A172 (cell line): ENCODE measurements at regions not wholly inside any gene's neighbourhood (a gene's known extent, or its start where the extent isn't known, plus 50 kb on each side); places are given as distances from the start of the nearest gene placed in this dataset.
"Not testable (repeated sequence)": the region's sequence is repeated elsewhere in the genome, so short reads cannot be mapped to it uniquely, and the experiment has no call there.

Experiments
- DNase-seq: peaks from one replicate; pipeline ENCODE4 v3.0.0-alpha.2; 2015; ENCODE audit warnings: low spot score

DNA sequence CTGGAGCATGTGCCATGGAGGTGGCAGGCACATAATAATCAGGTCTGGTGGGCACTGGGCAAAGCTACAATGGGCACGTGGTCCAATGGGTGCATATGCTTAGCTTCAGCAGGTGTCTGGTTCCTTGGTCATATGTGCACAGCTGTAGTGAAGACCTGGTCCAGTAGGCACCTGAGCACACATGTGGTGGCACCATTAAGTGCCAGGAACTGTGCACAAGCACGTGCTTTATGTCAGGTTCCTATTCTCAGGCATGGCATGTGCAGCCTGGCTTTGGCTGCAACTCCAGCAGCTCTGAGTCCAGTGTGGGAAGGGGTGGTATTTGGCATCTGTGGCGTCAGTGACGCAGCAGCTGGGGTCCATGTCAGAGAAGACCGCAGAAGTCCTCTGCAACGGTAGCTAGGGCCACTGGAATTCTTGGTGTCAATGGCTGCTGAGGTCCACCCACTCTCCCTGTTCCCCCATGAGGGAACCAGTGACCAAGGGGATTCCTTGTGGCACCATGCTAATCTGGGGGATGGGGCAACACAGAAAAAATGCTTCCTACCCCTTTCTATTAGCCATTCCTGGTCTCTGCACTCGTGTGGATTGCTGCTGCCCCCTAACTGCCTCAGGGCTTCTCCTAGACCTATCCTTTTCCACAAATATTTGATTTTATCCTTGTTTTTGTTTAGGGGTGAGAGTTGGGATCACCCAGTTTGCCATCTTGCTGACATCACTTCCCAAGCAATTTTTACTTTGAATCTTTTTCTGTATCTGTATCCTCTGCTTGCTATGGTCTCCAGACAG is 262.9 kb upstream of the MAP2 start:
- DNase-seq: no peak

DNA sequence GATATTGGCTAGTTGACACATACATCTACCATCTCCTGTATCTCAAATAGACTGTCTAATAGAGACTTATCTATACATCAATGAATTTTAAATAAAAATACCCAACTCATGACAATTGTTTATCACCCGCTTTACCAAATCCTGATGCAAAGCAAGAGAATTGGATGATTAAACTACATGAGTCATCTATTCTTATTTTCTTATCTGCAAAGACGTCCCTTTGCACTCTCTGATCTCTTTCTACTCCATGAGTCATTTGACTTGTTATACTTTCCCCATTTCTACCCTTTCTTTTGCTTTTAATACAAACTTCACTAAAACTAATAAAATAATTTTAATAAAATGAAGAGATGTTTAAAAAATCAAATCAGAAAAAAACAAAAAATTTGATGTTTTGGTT is 261.7 kb upstream of the MAP2 start:
- DNase-seq: peak; percentile 61

DNA sequence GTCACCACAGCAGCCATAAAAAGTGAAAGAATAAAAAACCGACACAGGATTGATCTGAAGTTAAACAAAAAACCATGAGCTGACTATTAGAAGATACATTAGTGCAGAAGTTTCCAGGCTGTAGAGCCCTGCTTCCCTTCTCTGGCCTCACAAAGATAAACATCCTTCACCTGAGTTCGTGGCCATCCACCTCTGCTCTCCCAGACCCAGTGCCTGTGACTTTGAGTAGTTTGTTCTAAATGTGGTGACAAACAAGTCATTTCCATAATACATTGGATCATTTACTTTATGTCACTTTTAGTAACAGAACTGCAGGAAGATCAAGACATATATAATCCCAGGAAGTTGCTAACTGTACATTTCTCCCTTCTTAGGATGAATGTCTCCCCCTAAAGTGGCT is 241.9 kb upstream of the MAP2 start:
- no peak for DNase-seq

DNA sequence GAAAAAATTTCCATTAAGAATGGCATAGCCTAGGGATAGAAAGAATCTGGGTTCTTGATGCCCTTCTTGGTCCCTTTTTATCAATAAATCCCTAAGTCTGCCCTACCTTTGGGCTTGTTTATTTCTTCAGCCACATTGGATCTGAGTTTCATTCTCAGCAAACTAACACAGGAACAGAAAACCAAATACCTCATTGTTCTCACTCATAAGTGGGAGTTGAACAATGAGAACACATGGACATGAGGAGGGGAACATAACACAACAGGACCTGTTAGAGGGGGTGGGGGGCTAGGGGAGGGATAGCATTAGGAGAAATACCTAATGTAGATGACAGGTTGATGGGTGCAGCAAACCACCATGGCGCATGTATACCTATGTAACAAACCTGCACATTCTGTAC is 237.0 kb upstream of the MAP2 start:
- not testable (repeated sequence) for DNase-seq

DNA sequence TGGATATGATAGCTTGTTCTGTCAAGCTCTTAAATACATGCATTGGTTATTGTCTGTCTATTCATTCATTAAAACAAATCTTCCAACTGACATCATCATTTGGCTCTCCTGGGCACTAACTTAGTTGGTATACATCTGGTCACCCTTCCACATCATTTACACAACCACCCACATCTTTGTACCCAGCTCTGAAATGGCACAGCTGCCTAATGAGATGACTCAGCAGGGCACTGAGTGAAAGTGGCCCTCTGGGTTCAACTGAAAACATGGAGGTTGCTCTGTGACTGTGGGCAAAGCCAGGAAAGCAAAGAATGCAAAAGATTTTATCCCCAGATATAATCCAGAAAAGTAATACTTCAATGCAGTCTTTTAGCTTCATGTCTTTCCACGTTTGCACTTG is 234.0 kb upstream of the MAP2 start:
- DNase-seq: no peak

DNA sequence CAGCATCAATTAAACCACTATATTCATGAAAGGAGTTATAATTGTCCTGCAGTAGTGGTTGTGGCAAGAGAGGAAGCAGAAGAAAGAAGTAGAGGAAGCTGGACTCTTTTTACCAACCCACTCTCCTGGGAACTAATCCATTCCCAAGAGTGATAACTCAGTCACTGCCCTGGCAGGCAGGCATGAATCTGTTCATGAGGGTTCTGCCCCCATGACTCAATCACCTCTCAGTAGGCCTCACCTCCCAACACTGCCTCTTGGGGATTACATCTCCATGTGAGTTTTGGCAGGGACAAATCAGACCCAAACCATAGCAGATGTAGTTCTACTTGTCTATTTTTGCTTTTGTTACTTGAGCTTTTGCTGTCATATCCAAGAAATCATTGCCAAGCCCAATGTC is 232.7 kb upstream of the MAP2 start:
- no peak for DNase-seq

DNA sequence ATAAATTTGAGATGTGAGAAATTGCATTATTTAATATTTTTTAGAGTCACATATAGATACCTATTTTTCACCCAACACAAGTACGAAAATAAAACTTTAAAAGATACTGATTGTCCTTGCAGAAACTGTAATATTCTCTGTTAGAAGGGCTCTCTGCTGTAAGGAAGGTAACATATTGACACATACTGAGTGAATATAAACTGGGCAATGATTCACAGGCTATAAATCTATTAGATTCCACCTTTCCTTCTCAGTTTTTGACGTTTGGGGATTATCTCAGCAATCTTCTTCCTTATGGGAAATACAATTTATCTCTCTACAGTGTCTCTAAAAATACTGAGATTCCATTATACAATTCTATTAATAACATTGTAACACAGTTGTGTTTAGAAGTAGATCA is 229.1 kb upstream of the MAP2 start:
- DNase-seq: no peak

DNA sequence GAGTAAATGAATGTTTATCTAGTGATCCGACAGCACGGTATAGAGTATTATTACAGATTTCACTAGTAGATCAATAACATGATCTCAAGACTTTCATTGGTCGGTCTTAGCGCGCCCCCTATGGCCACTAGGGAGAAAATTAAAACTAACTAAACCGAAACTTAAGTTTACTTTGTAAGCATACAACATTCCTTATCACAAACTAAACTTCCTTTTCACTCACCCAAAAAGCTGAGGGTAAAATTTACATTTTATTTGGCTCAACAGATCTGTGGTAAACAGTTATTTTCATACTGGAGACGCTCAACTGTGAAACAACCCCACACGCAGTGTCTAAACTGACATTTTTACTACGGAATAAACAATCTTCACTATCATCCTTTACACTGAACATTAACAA is 215.6 kb upstream of the MAP2 start:
- peak; percentile 35 for DNase-seq

DNA sequence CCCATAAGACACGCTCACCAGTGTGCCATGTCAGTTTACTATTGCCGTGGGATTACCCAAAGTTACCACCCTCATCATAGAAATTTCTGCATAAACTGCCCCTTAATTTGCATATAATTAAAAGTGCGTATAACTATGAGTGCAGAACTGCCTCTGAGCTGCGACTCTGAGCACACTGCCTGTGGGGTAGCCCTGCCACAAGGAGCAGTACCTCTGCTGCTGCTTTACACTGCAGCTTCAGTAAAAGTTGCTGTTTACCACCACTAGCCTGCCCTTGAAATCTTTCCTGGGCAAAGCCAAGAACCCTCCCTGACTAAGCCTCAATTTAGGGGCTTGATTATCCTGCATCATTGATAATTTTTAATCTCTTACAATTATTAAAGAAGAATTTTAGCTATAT is 213.9 kb upstream of the MAP2 start:
- DNase-seq: no peak

DNA sequence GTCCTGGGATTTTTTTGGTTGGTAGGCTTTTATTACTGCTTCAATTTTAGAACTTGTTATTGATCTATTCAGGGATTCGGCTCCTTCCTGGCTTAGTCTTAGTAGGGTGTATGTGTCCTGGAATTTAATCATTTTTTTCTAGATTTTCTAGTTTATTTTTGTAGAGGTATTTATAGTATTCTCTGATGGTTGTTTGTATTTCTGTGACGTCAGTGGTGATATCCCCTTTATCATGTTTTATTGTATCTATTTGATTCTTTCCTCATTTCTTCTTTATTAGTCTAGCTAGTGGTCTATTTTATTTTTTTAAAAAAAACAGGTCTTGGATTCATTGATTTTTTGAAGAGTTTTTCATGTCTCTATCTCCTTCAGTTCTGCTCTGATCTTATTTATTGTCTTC is 193.3 kb upstream of the MAP2 start:
- DNase-seq: no peak

DNA sequence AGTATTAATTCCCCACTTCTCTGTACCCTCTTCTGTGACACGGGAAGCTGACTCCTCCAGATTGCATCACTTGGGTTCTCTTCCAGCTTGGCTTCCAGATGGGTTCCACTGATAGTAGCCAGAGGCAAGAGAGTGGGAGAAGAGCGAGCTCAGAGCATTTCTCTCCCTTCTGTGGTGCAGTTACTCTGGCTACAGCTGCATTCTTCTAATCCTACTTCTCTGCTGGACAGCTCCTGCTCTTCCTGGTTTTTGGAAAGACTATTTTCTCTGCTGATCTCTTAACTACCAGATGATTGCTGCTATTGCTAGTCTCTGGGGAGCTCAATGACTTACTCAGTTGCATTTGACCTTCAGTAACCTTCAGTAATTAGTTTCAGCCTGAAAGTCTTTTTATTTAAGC is 187.5 kb upstream of the MAP2 start:
- DNase-seq: peak; percentile 2

DNA sequence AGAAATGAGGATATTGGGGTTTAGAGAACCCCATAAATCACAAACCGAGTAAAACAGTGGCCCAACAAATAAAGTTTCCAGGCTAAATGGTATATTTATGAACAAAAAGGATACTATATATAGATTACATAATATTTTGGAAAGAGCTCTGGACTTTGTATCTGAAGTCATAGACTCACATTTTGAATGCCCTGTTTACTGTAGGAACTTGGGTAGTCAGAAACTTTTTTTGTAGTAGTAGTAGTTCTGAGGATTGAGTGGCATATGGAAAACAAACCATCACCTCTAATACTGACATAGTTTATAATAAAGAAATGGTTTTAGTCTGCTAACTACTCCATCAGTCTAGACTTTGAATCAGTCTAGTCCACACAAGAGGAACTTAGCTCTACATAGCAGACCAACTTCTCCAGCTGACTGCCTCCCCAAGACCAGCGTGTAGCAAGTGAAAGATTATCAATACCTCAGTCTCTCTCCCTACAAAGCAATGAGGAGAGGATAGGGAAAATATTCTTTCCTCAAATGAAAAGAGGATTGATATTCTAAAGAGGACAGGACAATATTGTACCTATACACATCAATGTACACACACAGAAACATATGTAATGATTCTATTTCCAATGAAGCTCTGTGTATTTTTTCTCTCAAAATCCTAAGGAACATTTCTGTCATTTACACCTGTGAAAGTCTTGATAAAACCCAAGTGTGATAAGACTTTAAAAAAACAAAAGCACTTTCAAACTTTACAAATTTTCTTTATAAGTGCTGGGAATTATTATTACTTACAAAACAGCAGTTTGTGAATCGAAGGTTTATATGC is 184.9 kb upstream of the MAP2 start:
- DNase-seq: no peak

DNA sequence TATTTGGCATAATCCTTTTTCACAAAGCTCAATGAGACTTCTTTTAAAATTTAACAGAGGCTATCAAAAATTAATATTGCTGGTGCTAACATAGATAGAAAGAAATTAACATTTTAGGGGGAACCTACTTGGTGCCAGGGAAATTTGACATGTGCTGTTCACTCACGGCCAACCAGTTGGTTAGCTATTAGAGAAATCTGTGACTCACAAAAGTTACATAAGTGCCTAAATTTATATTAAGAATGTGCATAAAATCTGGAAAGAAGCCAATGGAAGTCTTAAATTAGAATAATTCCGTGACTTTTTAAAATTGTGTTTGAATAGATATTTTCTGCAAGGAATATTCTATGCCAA is 184.3 kb upstream of the MAP2 start:
- no peak for DNase-seq

DNA sequence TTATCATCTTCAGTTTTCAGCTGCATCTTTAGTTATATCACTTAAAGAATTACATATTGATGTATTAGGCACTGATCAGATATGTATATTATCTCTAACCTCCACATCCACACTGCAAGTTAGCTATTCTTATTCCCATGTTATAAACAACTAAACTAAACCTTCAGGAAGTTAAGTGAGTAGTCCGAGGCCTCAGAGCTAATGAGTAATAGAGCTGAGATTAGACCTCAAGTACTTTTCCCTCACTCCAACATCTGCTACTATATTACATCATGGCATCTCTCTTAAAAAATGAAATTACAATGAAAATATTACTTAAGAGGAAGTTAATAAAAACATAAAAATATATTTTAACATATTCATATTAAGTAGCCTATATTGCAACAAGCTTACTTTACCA is 183.6 kb upstream of the MAP2 start:
- DNase-seq: no peak

DNA sequence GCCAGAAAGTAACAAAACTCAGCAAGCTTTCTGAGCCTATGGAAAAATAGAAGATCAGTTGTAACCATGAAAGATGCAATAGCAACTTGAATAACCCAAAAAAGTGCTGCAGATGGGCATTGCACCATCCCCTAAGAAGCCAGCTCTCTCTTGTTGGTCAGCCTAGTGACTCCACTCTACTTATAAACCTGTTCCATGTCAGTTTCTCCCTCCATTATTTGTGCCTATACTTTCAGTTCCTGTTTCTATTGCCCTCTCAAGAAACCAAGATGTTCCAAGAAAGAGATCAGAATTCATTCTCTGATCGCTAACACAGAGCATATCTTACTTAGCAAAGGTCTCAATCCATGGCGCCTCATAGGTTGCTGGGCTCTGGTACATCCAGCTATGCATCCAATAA is 170.3 kb upstream of the MAP2 start:
- no peak for DNase-seq

DNA sequence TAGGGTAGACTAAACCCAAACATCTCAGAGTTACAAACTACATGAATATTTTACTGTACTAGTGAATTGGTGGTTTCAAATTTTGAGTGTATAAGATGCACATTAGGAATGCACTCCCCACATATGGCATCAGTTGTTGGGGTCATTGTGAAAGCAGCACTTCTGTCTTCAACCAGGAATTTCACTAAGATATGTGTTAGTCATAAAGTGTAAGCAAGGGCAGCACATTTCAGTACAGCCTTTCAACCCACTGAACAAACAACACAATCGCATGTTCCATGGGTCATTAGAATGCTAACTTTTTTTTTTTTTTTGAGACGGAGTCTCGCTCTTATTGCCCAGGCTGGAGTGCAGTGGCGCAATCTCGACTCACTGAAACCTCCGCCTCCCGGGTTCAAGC is 164.1 kb upstream of the MAP2 start:
- no peak for DNase-seq

DNA sequence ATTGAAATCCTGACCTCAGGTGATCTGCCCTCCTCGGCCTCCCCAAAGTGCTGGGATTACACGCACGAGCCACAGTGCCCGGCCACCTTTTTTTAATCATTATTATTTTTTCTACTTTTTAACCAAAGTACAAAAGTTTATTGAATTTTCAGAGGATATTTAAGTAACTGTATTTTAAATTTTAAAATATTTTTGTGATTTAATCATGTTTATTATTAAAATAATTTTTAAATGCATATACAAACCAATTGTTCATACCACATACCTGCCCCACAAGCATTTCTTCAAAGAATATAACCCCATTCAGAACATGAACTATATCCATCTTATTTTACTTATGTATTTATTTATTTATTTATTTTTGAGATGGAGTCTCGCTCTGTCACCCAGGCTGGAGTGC is 163.6 kb upstream of the MAP2 start:
- DNase-seq: no peak

DNA sequence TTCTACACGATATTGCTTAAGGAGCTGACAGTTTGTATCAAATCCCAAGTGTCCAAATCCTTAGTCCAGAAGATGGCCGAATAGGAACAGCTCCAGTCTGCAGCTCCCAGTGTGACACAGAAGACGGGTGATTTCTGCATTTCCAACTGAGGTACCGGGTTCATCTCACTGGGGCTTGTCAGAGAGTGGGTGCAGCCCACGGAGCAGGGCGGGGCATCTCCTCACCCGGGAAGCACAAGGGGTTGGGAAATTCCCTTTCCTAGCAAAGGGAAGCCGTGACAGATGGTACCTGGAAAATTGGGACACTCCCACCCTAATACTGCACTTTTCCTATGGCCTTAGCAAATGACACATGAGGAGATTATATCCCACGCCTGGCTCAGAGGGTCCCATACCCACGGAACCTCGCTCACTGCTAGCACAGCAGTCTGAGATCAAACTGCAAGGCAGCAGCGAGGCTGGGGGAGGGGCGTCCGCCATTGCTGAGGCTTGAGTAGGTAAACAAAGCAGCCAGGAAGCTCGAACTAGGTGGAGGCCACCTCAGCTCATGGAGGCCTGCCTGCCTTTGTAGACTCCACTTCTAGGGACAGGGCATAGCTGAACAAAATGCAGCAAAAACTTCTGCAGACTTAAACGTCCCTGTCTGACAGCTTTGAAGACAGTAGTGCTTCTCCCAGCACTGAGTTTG is 162.3 kb upstream of the MAP2 start:
- DNase-seq: not testable (repeated sequence)

DNA sequence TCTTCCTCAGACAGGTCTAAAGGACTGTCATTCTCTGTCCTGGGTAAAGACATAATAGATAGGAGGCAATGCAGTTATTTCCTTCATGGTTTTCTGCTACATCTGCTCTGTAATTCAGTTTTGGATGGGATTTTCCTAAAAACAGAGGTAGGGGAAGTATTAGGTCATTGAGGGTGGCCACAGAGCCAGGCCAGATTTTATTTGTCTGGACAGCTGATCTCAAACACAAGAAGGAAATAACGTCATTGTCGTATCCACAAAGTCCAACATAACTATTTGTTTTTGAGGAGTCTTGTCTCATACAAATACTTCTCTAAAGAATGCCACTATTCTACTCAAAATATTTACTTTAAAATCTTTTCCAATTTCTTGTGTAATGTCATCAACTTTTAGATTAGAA is 154.8 kb upstream of the MAP2 start:
- DNase-seq: no peak

DNA sequence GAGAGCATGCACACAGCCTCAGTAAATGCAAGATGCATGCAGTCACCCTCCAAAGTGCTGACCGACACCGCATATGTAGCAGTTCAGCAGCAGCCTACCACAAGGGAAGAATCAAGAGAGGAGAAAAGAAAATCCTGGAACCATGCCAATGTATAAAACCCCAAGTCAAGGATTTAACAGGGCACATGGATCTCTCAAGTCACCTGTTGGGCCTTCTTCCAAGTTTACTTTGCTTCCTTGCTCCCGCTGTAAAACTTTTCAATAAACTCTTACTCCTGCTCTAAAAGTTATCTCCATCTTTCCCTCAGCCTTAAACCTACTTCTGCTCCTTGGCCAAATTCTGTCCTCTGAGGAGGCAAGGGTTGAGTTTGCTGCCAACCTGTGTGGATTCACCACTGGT is 147.8 kb upstream of the MAP2 start:
- DNase-seq: no peak

DNA sequence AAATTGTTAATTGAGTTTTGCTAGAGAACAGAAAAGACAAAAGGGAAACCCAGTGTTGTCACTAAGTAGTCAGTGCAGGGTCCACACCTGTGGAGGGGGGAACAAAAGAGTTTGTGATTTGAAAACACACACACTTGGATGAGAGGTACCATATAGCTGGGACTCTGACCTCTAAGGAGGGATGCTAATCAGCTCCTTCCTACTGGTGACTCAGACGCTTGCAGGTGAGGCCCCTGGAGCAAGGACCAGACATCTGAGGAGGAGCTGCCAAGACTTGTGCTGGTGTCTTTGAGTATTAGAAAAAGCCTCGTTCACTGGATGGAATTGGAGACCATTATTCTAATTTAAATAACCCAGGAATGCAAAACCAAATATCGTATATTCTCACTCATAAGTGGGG is 146.4 kb upstream of the MAP2 start:
- DNase-seq: no peak

DNA sequence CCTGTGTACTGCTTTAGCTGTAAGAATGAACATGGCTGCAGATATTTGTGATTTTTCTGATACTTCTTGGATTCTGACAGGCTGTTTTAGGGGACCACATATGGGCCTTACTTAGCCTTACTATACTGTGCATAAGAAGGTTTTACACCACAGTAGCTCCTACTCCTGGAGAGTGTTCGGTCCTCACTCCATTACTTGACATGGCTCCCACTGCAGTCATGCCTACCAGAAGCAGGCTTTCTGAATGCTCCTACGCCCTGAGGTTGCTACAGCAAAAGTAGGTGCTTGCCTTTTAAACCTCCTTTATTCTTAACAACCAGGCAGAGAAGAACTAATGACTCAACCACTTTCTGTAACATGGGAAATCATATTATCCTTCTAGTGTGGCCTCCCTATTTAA is 125.2 kb upstream of the MAP2 start:
- no peak for DNase-seq

DNA sequence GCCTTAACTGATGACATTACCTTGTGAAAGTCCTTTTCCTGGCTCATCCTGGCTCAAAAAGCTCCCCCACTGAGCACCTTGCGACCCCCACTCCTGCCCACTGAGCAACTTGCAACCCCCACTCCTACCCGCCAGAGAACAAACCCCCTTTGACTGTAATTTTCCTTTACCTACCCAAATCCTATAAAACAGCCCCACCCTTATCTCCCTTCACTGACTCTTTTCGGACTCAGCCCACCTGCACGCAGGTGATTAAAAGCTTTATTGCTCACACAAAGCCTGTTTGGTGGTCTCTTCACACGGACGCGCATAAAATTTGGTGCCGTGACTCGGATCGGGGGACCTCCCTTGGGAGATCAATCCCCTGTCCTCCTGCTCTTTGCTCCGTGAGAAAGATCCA is 124.4 kb upstream of the MAP2 start:
- not testable (repeated sequence) for DNase-seq
